ENCODE measurements at regions not wholly inside any gene's neighbourhood (a gene's known extent, or its start where the extent isn't known, plus 50 kb on each side); places are given as distances from the start of the nearest gene placed in this dataset.

DNA sequence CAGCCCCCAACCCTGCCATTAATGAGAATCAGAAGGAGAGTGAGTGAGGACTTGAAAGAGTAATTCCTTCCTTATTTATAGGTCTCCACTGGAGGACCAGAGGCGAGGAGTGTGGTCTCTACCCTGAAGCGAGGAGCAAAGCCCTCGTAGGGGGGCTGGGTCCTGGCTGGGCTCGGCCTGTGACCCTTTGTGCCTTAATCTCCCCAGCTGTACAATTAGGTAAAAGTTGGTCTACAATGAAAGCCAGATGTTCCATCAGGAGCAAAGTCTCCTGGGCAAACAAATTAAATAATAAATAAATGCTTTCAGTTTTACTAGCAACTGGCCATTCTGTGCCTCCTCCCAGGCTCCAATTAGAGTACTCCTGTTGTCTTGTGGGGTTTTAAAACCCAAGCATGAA, 523.5 kb upstream of the SALL1 start:
- Histone ChIP-seq H3K27ac (ENCODE audit: low read depth, low read length, poor library complexity, severe bottlenecking) (no peak overlapping the region), H3K4me3 (ENCODE audit: low read depth, low read length, poor library complexity, severe bottlenecking) (no peak overlapping the region), H3K9me2 (ENCODE audit: insufficient read depth, low read length) (no peaks in the 10 kb centered on the region), H3K9me3 (ENCODE audit: low read length) (no peaks in the 10 kb centered on the region), H2AFZ (ENCODE audit: low read length) (no peak overlapping the region), H3K4me2 (ENCODE audit: low read length) (no peak overlapping the region), H4K20me1 (ENCODE audit: insufficient read depth, low read length) (no peaks in the 10 kb centered on the region), H3K4me1 (ENCODE audit: insufficient read depth, low read length, poor library complexity, severe bottlenecking) (no peaks in the 10 kb centered on the region), H3K36me3 (ENCODE audit: insufficient read depth, low read length) (no peaks in the 10 kb centered on the region), H3K79me2 (ENCODE audit: insufficient read depth, low read depth, low read length) (no peaks in the 10 kb centered on the region)
- intact Hi-C loops (cut with micrococcal nuclease; ENCODE audit: unreplicated experiment), result no loop called here
- CTCF ChIA-PET (ENCODE audit: unreplicated experiment), result no interaction called here
- no peak for TF ChIP-seq EZH2phosphoT487 (IDR thresholded peaks at IDR 0.05; ENCODE audit: borderline replicate concordance, low read depth, low read length)
- no peak for DNase-seq (ENCODE audit: low spot score)
- BruUV-seq (replicated peaks), result no TSS peak
- POLR2A ChIA-PET, result no interaction called here

DNA sequence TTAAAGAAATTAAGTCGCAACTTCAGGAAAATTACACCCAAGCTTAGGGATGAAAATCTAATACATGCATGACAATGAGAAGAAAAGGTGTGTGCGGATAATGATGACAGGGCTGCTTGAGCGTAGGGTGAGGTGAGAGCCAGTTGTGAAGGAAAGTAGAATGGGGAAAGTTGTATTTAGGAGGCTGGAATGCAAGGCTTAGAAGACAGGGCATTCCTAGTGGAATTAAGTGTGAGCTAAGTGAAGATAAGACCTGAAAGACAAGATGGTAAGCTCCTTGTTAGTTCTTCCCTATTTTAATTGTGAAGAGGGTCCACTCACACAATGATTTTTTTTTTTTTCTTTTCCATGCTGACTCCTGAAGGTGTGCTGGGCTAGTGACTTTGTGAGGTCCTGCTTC, 519.5 kb upstream of the SALL1 start:
- Histone ChIP-seq H3K4me3 (ENCODE audit: low read depth, low read length, poor library complexity, severe bottlenecking) (no peak overlapping the region), H2AFZ (ENCODE audit: low read length) (no peak overlapping the region), H3K4me1 (ENCODE audit: insufficient read depth, low read length, poor library complexity, severe bottlenecking) (no peaks in the 10 kb centered on the region), H3K4me2 (ENCODE audit: low read length) (no peak overlapping the region), H3K9me2 (ENCODE audit: insufficient read depth, low read length) (no peaks in the 10 kb centered on the region), H3K27ac (ENCODE audit: low read depth, low read length, poor library complexity, severe bottlenecking) (no peak overlapping the region), H3K9me3 (ENCODE audit: low read length) (no peaks in the 10 kb centered on the region), H3K79me2 (ENCODE audit: insufficient read depth, low read depth, low read length) (no peaks in the 10 kb centered on the region), H4K20me1 (ENCODE audit: insufficient read depth, low read length) (no peaks in the 10 kb centered on the region), H3K36me3 (ENCODE audit: insufficient read depth, low read length) (no peaks in the 10 kb centered on the region)
- ChIA-PET CTCF (ENCODE audit: unreplicated experiment) (no interaction called here), POLR2A (interaction anchor here (0.6 kb wide), 1 partner anchor 412 kb away, joined by 3 read pairs; no protein-coding TSS in a partner anchor)
- TF ChIP-seq, protein P1, sequence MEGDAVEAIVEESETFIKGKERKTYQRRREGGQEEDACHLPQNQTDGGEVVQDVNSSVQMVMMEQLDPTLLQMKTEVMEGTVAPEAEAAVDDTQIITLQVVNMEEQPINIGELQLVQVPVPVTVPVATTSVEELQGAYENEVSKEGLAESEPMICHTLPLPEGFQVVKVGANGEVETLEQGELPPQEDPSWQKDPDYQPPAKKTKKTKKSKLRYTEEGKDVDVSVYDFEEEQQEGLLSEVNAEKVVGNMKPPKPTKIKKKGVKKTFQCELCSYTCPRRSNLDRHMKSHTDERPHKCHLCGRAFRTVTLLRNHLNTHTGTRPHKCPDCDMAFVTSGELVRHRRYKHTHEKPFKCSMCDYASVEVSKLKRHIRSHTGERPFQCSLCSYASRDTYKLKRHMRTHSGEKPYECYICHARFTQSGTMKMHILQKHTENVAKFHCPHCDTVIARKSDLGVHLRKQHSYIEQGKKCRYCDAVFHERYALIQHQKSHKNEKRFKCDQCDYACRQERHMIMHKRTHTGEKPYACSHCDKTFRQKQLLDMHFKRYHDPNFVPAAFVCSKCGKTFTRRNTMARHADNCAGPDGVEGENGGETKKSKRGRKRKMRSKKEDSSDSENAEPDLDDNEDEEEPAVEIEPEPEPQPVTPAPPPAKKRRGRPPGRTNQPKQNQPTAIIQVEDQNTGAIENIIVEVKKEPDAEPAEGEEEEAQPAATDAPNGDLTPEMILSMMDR (conservative IDR thresholded peaks at IDR 0.05; ENCODE audit: low read length), result no peak
- no peak for TF ChIP-seq EZH2phosphoT487 (IDR thresholded peaks at IDR 0.05; ENCODE audit: borderline replicate concordance, low read depth, low read length)
- no TSS peak for BruUV-seq (replicated peaks)
- DNase-seq (ENCODE audit: low spot score), result no peak
- intact Hi-C loops (cut with micrococcal nuclease; ENCODE audit: unreplicated experiment), result no loop called here

DNA sequence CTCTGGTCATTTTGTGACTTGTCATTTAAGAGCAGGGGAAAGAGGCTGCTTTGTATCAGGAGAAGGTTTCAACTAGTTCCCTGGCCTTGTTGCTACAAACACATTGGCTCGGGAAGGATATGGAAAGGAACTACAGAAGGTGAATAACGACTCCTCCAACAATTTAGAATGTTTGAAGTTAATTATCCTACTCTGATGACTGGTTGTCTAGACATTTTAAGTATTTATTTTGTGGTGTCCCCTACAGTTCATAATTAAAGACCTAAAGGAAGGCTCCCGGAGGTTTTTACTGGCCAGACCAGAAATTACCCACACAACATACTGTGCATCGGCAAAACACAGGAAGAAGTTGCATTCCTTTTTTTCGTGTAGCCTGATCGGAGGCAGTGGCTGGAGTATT, 515.8 kb upstream of the SALL1 start:
- Histone ChIP-seq H3K9me3 (ENCODE audit: low read length) (no peaks in the 10 kb centered on the region), H3K36me3 (ENCODE audit: insufficient read depth, low read length) (no peaks in the 10 kb centered on the region), H3K27ac (ENCODE audit: low read depth, low read length, poor library complexity, severe bottlenecking) (no peak overlapping the region), H2AFZ (ENCODE audit: low read length) (no peak overlapping the region), H3K79me2 (ENCODE audit: insufficient read depth, low read depth, low read length) (no peaks in the 10 kb centered on the region), H3K4me1 (ENCODE audit: insufficient read depth, low read length, poor library complexity, severe bottlenecking) (no peaks in the 10 kb centered on the region), H3K4me2 (ENCODE audit: low read length) (no peak overlapping the region), H4K20me1 (ENCODE audit: insufficient read depth, low read length) (no peaks in the 10 kb centered on the region), H3K4me3 (ENCODE audit: low read depth, low read length, poor library complexity, severe bottlenecking) (no peak overlapping the region), H3K9me2 (ENCODE audit: insufficient read depth, low read length) (no peaks in the 10 kb centered on the region)
- no TSS peak for BruUV-seq (replicated peaks)
- no peak for DNase-seq (ENCODE audit: low spot score)
- no peak for TF ChIP-seq EZH2phosphoT487 (IDR thresholded peaks at IDR 0.05; ENCODE audit: borderline replicate concordance, low read depth, low read length)
- TF ChIP-seq, protein P1 (conservative IDR thresholded peaks at IDR 0.05; ENCODE audit: low read length), result no peak
- ChIA-PET CTCF (ENCODE audit: unreplicated experiment) (no interaction called here), POLR2A (no interaction called here)
- intact Hi-C loops (cut with micrococcal nuclease; ENCODE audit: unreplicated experiment), result no loop called here

Data from OCI-LY7 (cell line).